SK-N-MC (cell line): ENCODE measurements at regions not wholly inside any gene's neighbourhood (a gene's known extent, or its start where the extent isn't known, plus 50 kb on each side); places are given as distances from the start of the nearest gene placed in this dataset.

Experiments
- EZH2 ChIP-seq: fragments of 200-600 bp; sonication (generic); IDR thresholded peaks from one replicate; pipeline ENCODE4 v1.6.1; 2017; ENCODE audit warnings: antibody characterized with exemption
- POLR2AphosphoS5 ChIP-seq: IDR thresholded peaks from 2 replicates; pipeline ENCODE4 v1.6.1; 2012; ENCODE audit warnings: mild to moderate bottlenecking, low read depth, low read length, borderline replicate concordance

- TF ChIP-seq POLR2AphosphoS5, result no peak
- TF ChIP-seq EZH2, result no peak
Observed at GRCh38 chr3:78273326-78273725, 1233.4 kb downstream of the ROBO2 start.
